Natural killer cell treated with Interleukin-12 subunit alpha and Interleukin-12 subunit beta and Interleukin-15 and Interleukin-18, amount 100 ng/mL, for 72 hours (primary cell): ENCODE measurements at regions not wholly inside any gene's neighbourhood (a gene's known extent, or its start where the extent isn't known, plus 50 kb on each side); places are given as distances from the start of the nearest gene placed in this dataset.
A peak's percentile ranks its signal among the peaks of the same experiment; 100 is the strongest.

ENCODE experiments used
- ATAC-seq, 2 donors: fragments of 150-1000 bp; cut with Tn5 transposase in 1 of 2; sonication (Bioruptor Pico), chemical (Tn5 transposase) in 1 of 2; 2 replicates each; pipeline ENCODE4 v1.10.0; 2021
- DNase-seq: peaks from one replicate; pipeline ENCODE4 v3.0.0; 2022; ENCODE audit warnings: low spot score
- H3K27ac Mint-ChIP-seq, 2 donors: 1 replicate in 1 of 2; 2 replicates in 1 of 2; pipeline ENCODE4 v1.8.0; 2022; ENCODE audit warnings: mixed read lengths in 2 of 2, mild to moderate bottlenecking in 1 of 2, moderate library complexity in 1 of 2
- H3K27me3 Mint-ChIP-seq, 2 donors: 1 replicate in 1 of 2; 2 replicates in 1 of 2; pipeline ENCODE4 v1.8.0; 2022; ENCODE audit warnings: mixed read lengths in 2 of 2
- H3K36me3 Mint-ChIP-seq: one replicate; pipeline ENCODE4 v1.8.0; 2022; ENCODE audit warnings: mixed read lengths
- H3K4me1 Mint-ChIP-seq, 2 donors: 1 replicate in 1 of 2; 2 replicates in 1 of 2; pipeline ENCODE4 v1.8.0; 2022; ENCODE audit warnings: low read depth in 2 of 2, mixed read lengths in 2 of 2, mild to moderate bottlenecking in 1 of 2
- H3K4me3 Mint-ChIP-seq: one replicate; pipeline ENCODE4 v1.8.0; 2022; ENCODE audit warnings: mixed read lengths
- H3K9me3 Mint-ChIP-seq: 2 replicates; pipeline ENCODE4 v1.8.0; 2022; ENCODE audit warnings: mixed read lengths

GRCh38 chr2:7811073-7811472 lies 870.8 kb upstream of the ID2 start:
- H3K4me1 Mint-ChIP-seq, result peaks cover 8 to 10% of the 10 kb centered on the region in 2 donors
- peak overlapping the region in 1 of 2 donors; percentile 2 for H3K27ac Mint-ChIP-seq
- H3K27me3 Mint-ChIP-seq, result peaks cover 6% of the 10 kb centered on the region in 2 donors
- H3K4me3 Mint-ChIP-seq, result no peak overlapping the region
- H3K36me3 Mint-ChIP-seq, result peaks cover 9% of the 10 kb centered on the region
- ATAC-seq (no peak), DNase-seq (no peak)
- peaks cover 13% of the 10 kb centered on the region for H3K9me3 Mint-ChIP-seq

DNA sequence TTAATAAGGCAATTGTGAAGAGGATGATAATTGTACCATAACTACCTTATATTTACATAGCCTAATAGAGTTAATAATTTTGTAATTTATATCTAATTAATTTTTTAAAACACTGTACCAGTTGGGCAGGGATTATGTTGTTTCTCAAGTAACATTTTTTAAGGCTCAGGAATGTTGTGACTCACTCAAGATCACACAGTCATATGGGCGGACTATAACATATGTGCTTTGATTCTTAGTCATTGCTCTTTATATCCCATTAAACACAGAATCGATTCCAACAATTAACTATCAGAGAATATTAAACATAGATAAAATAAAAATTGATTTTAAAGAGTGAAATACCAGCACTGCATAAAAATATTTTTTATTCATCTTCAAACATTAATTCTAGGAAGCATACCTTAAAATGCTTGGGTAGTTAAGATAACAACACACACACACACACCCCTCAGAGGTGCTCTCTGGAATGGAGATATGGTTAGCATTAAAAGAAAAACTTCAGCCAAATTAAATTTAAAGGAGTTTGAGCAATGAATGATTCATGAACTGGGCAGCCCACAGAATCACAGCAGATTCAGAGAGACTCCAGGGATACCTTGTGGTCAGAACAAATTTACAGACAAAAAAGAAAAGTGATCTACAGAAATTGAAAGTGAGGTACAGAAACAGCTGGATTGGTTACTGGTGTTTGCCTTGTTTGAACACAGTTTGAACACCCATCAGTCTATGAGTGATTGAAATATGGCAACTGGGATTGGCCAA lies 869.4 kb upstream of the ID2 start:
- Mint-ChIP-seq H3K4me1 (peaks cover 8 to 11% of the 10 kb centered on the region in 2 donors), H3K4me3 (no peak overlapping the region), H3K9me3 (peaks cover 15% of the 10 kb centered on the region), H3K27ac (no peak overlapping the region), H3K27me3 (peaks cover 6 to 7% of the 10 kb centered on the region in 2 donors), H3K36me3 (peaks cover 9% of the 10 kb centered on the region)
- ATAC-seq (no peak), DNase-seq (no peak)

DNA sequence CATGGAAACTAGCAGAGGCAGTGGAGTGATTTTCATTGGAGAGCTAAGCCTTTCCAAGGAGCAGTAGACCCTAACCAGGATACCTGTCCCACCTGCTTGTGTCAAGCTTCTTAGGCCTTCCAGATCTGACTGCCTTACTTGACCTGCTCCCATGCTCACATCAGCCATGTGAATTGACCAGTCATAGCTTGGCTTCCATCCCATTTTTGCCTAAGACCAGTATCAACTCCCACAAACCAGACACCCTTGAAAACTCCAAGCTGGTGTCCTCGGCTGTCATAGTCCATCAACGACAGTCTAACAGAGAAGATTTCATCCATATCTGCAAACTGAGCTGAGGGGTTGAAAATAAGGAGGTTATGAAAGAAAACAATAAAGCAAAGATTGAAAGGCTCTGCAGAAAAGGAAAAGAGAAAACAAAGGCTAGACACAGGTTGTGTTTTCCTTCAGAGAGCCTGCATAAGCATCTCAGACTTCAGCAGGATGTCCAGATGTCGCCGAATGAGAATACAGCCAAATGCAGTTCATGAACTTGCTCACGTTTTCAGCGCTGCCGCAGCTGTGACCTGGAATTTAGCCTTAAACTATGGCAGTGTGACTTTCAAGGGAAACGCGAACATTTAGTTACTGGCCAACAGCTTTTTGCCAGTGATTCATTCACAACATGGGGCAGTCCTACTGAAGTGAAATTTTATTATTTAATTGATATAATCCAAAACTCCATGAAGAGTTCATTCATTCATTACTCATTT lies 868.1 kb upstream of the ID2 start:
- Mint-ChIP-seq H3K36me3 (peaks cover 9% of the 10 kb centered on the region), H3K27me3 (peaks cover 6 to 7% of the 10 kb centered on the region in 2 donors), H3K27ac (no peak overlapping the region), H3K9me3 (peaks cover 15% of the 10 kb centered on the region), H3K4me3 (no peak overlapping the region), H3K4me1 (peaks cover 8 to 11% of the 10 kb centered on the region in 2 donors)
- ATAC-seq (no peak), DNase-seq (no peak)

DNA sequence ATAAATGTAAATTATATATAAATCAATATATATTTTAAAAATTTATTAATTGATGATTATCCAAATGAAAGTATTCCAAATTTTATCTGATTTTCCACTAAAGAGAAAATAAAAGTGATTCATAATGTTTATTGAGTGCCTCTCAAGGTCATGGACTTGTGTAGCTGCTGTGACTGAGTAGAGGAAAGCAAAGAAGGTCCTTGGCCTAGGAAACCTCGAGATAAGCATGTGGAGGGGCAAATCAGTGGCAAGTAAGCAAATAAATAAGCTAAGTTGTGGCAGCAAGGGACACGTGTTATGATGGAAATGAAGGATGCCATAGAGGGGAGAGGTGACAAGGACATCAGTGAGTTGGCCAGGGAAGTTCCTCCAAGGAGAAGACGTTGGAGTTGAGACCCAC lies 866.1 kb upstream of the ID2 start:
- H3K27ac Mint-ChIP-seq, result no peak overlapping the region
- peaks cover 8 to 11% of the 10 kb centered on the region in 2 donors for H3K4me1 Mint-ChIP-seq
- H3K9me3 Mint-ChIP-seq, result peaks cover 15% of the 10 kb centered on the region
- ATAC-seq, result no peak
- peaks cover 2 to 9% of the 10 kb centered on the region in 2 donors for H3K27me3 Mint-ChIP-seq
- DNase-seq, result no peak
- H3K4me3 Mint-ChIP-seq, result no peak overlapping the region
- peaks cover 9% of the 10 kb centered on the region for H3K36me3 Mint-ChIP-seq

GRCh38 chr2:7816233-7816632 lies 865.6 kb upstream of the ID2 start:
- Mint-ChIP-seq H3K9me3 (peaks cover 15% of the 10 kb centered on the region), H3K4me3 (no peak overlapping the region), H3K27me3 (peaks cover 0 to 9% of the 10 kb centered on the region in 2 donors), H3K27ac (no peak overlapping the region), H3K36me3 (peaks cover 9% of the 10 kb centered on the region), H3K4me1 (peaks cover 8 to 11% of the 10 kb centered on the region in 2 donors)
- ATAC-seq (no peak), DNase-seq (no peak)

DNA sequence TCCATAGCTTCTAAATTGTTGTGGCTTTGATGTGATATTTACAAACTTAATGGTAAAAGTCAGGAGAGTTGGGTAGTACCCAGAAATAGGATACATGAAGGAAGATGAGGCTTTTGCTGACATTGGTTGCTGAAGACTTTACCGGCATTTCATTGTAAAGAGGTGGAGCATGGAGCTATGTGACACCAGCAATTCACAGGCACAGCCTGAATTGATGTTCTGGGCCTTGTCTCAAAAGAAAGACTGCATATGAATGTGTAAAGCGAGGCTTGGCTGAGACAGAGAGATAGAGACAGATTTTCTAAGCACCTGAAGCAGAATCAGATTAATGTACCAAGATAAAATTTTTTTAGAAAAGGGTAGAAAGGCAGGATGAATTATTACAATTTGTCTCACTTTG lies 864.9 kb upstream of the ID2 start:
- ATAC-seq (no peak), DNase-seq (no peak)
- peaks cover 0 to 8% of the 10 kb centered on the region in 2 donors for H3K27me3 Mint-ChIP-seq
- H3K36me3 Mint-ChIP-seq, result peaks cover 9% of the 10 kb centered on the region
- H3K9me3 Mint-ChIP-seq, result peaks cover 15% of the 10 kb centered on the region
- no peak overlapping the region for H3K27ac Mint-ChIP-seq
- no peak overlapping the region for H3K4me3 Mint-ChIP-seq
- peaks cover 8 to 11% of the 10 kb centered on the region in 2 donors for H3K4me1 Mint-ChIP-seq

DNA sequence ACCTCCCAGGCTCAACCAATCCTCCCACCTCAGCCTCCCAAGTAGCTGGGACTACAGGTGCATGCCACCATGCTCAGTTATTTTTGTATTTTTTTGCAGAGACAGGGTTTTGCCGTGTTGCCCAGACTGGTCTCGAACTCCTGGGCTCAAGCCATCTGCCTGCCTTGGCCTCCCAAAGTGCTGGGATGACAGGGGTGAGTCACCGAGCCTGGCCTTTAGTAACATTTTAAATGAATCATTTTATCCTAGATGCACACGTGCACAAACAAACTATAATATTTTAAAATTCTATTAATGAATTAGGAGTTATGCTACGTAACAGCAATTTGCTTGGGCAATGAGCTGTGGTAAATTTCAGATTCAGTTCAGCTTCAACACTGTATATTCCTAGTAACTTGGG lies 862.5 kb upstream of the ID2 start:
- ATAC-seq, result no peak
- Mint-ChIP-seq H3K9me3 (peaks cover 10% of the 10 kb centered on the region), H3K36me3 (peaks cover 5% of the 10 kb centered on the region), H3K27ac (no peak overlapping the region), H3K27me3 (peaks cover 0 to 7% of the 10 kb centered on the region in 2 donors), H3K4me3 (no peak overlapping the region), H3K4me1 (peaks cover 0 to 11% of the 10 kb centered on the region in 2 donors)
- no peak for DNase-seq

- no peak overlapping the region for H3K4me3 Mint-ChIP-seq
- peaks cover under 1% of the 10 kb centered on the region for H3K36me3 Mint-ChIP-seq
- no peak for ATAC-seq
- peaks cover 0 to 7% of the 10 kb centered on the region in 2 donors for H3K27me3 Mint-ChIP-seq
- peaks cover 0 to 7% of the 10 kb centered on the region in 2 donors for H3K4me1 Mint-ChIP-seq
- H3K9me3 Mint-ChIP-seq, result peaks cover 6% of the 10 kb centered on the region
- H3K27ac Mint-ChIP-seq, result no peak overlapping the region
- DNase-seq, result no peak
Observed at GRCh38 chr2:7819850-7820249, 862.0 kb upstream of the ID2 start.

GRCh38 chr2:7824211-7824610 lies 857.6 kb upstream of the ID2 start:
- no peaks in the 10 kb centered on the region for H3K27me3 Mint-ChIP-seq
- H3K27ac Mint-ChIP-seq, result no peak overlapping the region
- DNase-seq (no peak), ATAC-seq (no peak)
- no peaks in the 10 kb centered on the region for H3K36me3 Mint-ChIP-seq
- H3K9me3 Mint-ChIP-seq, result no peaks in the 10 kb centered on the region
- H3K4me1 Mint-ChIP-seq, result peaks cover 0 to 15% of the 10 kb centered on the region in 2 donors
- H3K4me3 Mint-ChIP-seq, result no peak overlapping the region

DNA sequence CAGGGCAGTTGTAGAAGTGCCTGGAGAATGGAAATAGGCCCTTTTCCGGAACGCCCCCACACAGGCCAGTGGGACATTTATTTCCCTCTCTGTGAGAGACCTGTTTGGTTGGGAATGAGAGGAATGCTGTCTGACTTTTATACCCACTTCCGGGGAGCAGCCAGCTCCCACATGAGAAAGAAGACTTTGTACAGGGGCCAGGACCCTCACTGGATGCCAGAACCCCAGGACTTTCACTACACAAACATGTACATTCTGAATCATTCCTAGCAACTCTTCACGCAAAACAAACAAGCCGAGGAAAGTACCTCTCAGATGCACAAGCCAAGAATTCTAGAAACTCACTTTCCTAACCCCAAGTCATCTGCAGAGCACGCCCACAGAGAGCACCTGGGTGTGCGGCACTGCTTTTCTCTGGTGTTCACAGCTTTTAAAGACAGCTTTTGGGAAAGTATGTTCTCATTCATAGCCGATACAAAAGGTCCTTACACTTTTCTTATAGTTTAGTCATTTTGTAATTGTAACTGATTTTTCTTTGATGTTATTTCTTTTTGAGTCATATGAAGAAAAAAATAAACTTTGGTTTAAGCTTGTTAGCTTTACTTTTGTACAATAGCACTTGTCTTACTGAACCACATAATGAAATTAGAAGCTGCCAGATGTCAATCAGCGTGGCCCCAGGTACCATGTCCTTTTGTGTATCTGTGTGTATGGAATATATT lies 856.1 kb upstream of the ID2 start:
- Mint-ChIP-seq H3K4me3 (no peak overlapping the region), H3K9me3 (no peaks in the 10 kb centered on the region), H3K36me3 (no peaks in the 10 kb centered on the region), H3K27ac (no peak overlapping the region), H3K4me1 (peaks cover 0 to 21% of the 10 kb centered on the region in 2 donors), H3K27me3 (peaks cover 0 to 2% of the 10 kb centered on the region in 2 donors)
- DNase-seq (no peak), ATAC-seq (peak; percentile 45 to 89)

GRCh38 chr2:7826656-7827055 lies 855.2 kb upstream of the ID2 start:
- Mint-ChIP-seq H3K4me3 (peak overlapping the region; percentile 11), H3K27me3 (peaks cover 0 to 2% of the 10 kb centered on the region in 2 donors), H3K4me1 (peaks cover 0 to 21% of the 10 kb centered on the region in 2 donors), H3K36me3 (no peaks in the 10 kb centered on the region), H3K9me3 (no peaks in the 10 kb centered on the region), H3K27ac (no peak overlapping the region)
- no peak for ATAC-seq
- DNase-seq, result no peak

DNA sequence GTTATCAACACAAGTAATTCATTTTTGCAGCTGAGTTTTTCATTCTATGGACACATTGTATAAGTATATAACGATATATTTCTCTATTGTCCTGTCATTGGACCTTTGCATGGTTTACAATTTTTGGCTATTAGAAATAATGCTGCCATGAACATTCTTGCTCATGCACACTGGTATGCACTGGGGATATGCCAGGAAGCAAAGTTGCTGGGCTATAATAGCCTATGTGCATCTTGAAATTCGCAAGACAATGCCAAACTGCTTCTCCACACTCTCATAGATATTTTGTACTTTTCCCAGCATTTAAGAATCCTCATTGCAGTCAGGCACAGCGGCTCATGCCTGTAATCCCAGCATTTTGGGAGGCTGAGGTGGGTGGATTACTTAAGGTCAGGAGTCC lies 852.6 kb upstream of the ID2 start:
- Mint-ChIP-seq H3K27me3 (peaks cover 0 to 2% of the 10 kb centered on the region in 2 donors), H3K36me3 (no peaks in the 10 kb centered on the region), H3K9me3 (no peaks in the 10 kb centered on the region), H3K4me1 (peaks cover 0 to 21% of the 10 kb centered on the region in 2 donors), H3K4me3 (no peak overlapping the region), H3K27ac (no peak overlapping the region)
- ATAC-seq (no peak), DNase-seq (no peak)

- no peak for ATAC-seq
- H3K4me3 Mint-ChIP-seq, result no peak overlapping the region
- H3K36me3 Mint-ChIP-seq, result no peaks in the 10 kb centered on the region
- no peak for DNase-seq
- H3K9me3 Mint-ChIP-seq, result no peaks in the 10 kb centered on the region
- H3K27ac Mint-ChIP-seq, result no peak overlapping the region
- peaks cover 6 to 25% of the 10 kb centered on the region in 2 donors for H3K4me1 Mint-ChIP-seq
- peaks cover 0 to 2% of the 10 kb centered on the region in 2 donors for H3K27me3 Mint-ChIP-seq
Observed at GRCh38 chr2:7830616-7831015, 851.2 kb upstream of the ID2 start.

- no peak for DNase-seq
- Mint-ChIP-seq H3K27ac (peak overlapping the region in 1 of 2 donors; percentile 55), H3K36me3 (no peaks in the 10 kb centered on the region), H3K9me3 (no peaks in the 10 kb centered on the region), H3K4me1 (peaks cover 14% of the 10 kb centered on the region in 2 donors), H3K27me3 (peaks cover 0 to 4% of the 10 kb centered on the region in 2 donors), H3K4me3 (no peak overlapping the region)
- no peak for ATAC-seq
Observed at GRCh38 chr2:7835151-7835550, 846.7 kb upstream of the ID2 start.
